ENCODE measurements at regions not wholly inside any gene's neighbourhood (a gene's known extent, or its start where the extent isn't known, plus 50 kb on each side); places are given as distances from the start of the nearest gene placed in this dataset.

GRCh38 chr1:87263785-87264184 lies 64.9 kb upstream of the LMO4 start:
- DNase-seq: no peak

More at GRCh38 chr1:87263785-87264184, 64.9 kb upstream of the LMO4 start:
- no peaks in the 10 kb centered on the region for H3K27me3 ChIP-seq (ENCODE audit: insufficient read depth, low read length)
- H3K9me3 Mint-ChIP-seq: no peaks in the 10 kb centered on the region
- H3T11ph ChIP-seq (ENCODE audit: low read length): no peak overlapping the region
- no peak overlapping the region for H3K4ac ChIP-seq (ENCODE audit: low read depth, low read length)
- no peaks in the 10 kb centered on the region for H3K36me3 Mint-ChIP-seq (ENCODE audit: insufficient read depth in 1 of 3, low read depth in 3 of 3)
- no peak overlapping the region for H4K5ac ChIP-seq (ENCODE audit: insufficient read length, low read depth, low read length)
- H3K9ac ChIP-seq (ENCODE audit: extremely low read depth, insufficient read length, low read length): no peak overlapping the region
- no peak overlapping the region for H3K27ac ChIP-seq (ENCODE audit: insufficient read length, low read depth, low read length)
- H2BK15ac ChIP-seq (ENCODE audit: low read depth, low read length): no peak overlapping the region
- no peak overlapping the region for H3K18ac ChIP-seq (ENCODE audit: insufficient read length, low read depth, low read length)
- H3K56ac ChIP-seq (ENCODE audit: insufficient read length, low read depth, low read length): no peak overlapping the region
- TF ChIP-seq CTCF (conservative IDR thresholded peaks at IDR 0.05): no peak
- no peaks in the 10 kb centered on the region for H3K4me1 Mint-ChIP-seq
- H3K4me1 ChIP-seq (ENCODE audit: insufficient read depth, low read length): no peaks in the 10 kb centered on the region
- H4K20me1 ChIP-seq (ENCODE audit: control insufficient read depth, insufficient read depth, insufficient read length): no peaks in the 10 kb centered on the region
- H3K27ac Mint-ChIP-seq: no peak overlapping the region
- no peak overlapping the region for H4K91ac ChIP-seq (ENCODE audit: insufficient read length, low read depth, low read length)
- H3K27me3 Mint-ChIP-seq (ENCODE audit: low read depth): no peaks in the 10 kb centered on the region
- H2AK5ac ChIP-seq (ENCODE audit: insufficient read length, low read length): no peak overlapping the region
- H2BK120ac ChIP-seq (ENCODE audit: low read depth, low read length, poor library complexity, severe bottlenecking): no peak overlapping the region
- H3K23ac ChIP-seq (ENCODE audit: insufficient read length, low read depth, low read length): no peak overlapping the region
- H2BK5ac ChIP-seq (ENCODE audit: insufficient read length, low read length): no peak overlapping the region
- no peak overlapping the region for H4K8ac ChIP-seq (replicated peaks; ENCODE audit: insufficient read length, low read depth, low read length)
- no peaks in the 10 kb centered on the region for H3K79me2 ChIP-seq (ENCODE audit: insufficient read depth, low read length)
- no peak overlapping the region for H2BK20ac ChIP-seq (ENCODE audit: low read depth, low read length, poor library complexity, severe bottlenecking)
- H3K14ac ChIP-seq (ENCODE audit: insufficient read depth, low read length): no peak overlapping the region
- H2AFZ ChIP-seq (ENCODE audit: low read length): no peak overlapping the region
- no peak overlapping the region for H2BK12ac ChIP-seq (ENCODE audit: insufficient read length, low read depth, low read length)
- no peak overlapping the region for H3K4me3 Mint-ChIP-seq
- H3K79me1 ChIP-seq (ENCODE audit: insufficient read depth, low read depth, low read length, poor library complexity, severe bottlenecking): no peaks in the 10 kb centered on the region
- H3K23me2 ChIP-seq (ENCODE audit: insufficient read length, low read depth, low read length, poor library complexity, severe bottlenecking): no peaks in the 10 kb centered on the region
- H3K4me2 ChIP-seq (ENCODE audit: insufficient read depth, insufficient read length, low read length): no peak overlapping the region
- no peaks in the 10 kb centered on the region for H3K9me3 ChIP-seq (ENCODE audit: control insufficient read depth, low read depth, low read length)
